ENCODE measurements at regions not wholly inside any gene's neighbourhood (a gene's known extent, or its start where the extent isn't known, plus 50 kb on each side); places are given as distances from the start of the nearest gene placed in this dataset.

DNA sequence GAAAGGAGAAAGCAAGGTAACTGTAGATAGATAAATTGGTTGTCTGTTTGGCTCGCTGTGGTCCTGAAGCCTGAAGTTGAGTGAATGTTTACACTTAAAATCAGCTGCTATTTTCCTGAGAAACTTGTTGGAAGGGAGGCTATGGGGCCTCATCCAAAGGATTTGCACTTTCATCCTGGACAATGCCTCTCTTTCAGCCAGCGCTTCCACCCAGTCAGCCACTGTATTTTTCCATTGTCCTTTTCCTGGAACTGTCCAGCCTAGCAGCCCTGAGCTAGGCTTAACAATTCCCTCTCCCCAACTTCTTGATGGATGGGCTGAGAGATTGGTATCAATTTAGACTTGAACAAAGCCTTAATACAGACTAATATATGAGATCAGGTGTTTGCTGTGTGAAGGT is 429.2 kb downstream of the DMAC1 start:
- no peaks in the 10 kb centered on the region for H3K9me3 ChIP-seq (ENCODE audit: insufficient read depth in 2 of 2, low read depth in 1 of 2, low read length in 1 of 2)
- no peak overlapping the region for H3K23ac ChIP-seq (ENCODE audit: insufficient read length)
- H2BK120ac ChIP-seq (replicated peaks; ENCODE audit: low read depth, low read length) = no peak overlapping the region
- H3K4me1 ChIP-seq (replicated peaks in 1 of 4; ENCODE audit: control insufficient read depth in 3 of 4, insufficient read depth in 4 of 4, low read length in 3 of 4) = no peaks in the 10 kb centered on the region
- DNase-seq (ENCODE audit: low read depth in 1 of 2, low spot score in 2 of 2) (no peak), FAIRE-seq (no peak)
- no peak overlapping the region for H3K18ac ChIP-seq (ENCODE audit: extremely low read depth, low read length)
- H2BK12ac ChIP-seq (ENCODE audit: low read depth, low read length) = no peak overlapping the region
- WGBS, 2 experiments (ENCODE audit: extremely low coverage in 1 of 2, insufficient coverage in 1 of 2, insufficient read length in 1 of 2, insufficient replicate concordance in 2 of 2, low coverage in 1 of 2, low lambda C conversion rate in 2 of 2, missing lambda C conversion rate in 1 of 2) = 93% methylated on average over 2 of the region's 2 CpGs; no CpG with 5 or more reads in 1 of the 2 experiments
- H3K4me3 ChIP-seq (ENCODE audit: extremely low read depth in 1 of 4, insufficient read depth in 2 of 4, low read depth in 3 of 4, low read length in 4 of 4) = no peak overlapping the region
- H3K4ac ChIP-seq (replicated peaks; ENCODE audit: insufficient read length, low read depth, low read length) = no peak overlapping the region
- TF ChIP-seq BRCA1 (IDR thresholded peaks at IDR 0.05; ENCODE audit: low read depth, low read length) = no peak
- TF ChIP-seq, protein P1, sequence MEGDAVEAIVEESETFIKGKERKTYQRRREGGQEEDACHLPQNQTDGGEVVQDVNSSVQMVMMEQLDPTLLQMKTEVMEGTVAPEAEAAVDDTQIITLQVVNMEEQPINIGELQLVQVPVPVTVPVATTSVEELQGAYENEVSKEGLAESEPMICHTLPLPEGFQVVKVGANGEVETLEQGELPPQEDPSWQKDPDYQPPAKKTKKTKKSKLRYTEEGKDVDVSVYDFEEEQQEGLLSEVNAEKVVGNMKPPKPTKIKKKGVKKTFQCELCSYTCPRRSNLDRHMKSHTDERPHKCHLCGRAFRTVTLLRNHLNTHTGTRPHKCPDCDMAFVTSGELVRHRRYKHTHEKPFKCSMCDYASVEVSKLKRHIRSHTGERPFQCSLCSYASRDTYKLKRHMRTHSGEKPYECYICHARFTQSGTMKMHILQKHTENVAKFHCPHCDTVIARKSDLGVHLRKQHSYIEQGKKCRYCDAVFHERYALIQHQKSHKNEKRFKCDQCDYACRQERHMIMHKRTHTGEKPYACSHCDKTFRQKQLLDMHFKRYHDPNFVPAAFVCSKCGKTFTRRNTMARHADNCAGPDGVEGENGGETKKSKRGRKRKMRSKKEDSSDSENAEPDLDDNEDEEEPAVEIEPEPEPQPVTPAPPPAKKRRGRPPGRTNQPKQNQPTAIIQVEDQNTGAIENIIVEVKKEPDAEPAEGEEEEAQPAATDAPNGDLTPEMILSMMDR (IDR thresholded peaks at IDR 0.05; ENCODE audit: control extremely low read depth in 1 of 3, insufficient read depth in 1 of 3, low read depth in 1 of 3, low read length in 3 of 3) = no peak
- TF ChIP-seq ZNF274 (IDR thresholded peaks at IDR 0.05; ENCODE audit: borderline replicate concordance, extremely low read depth, low read length) = no peak
- TF ChIP-seq NANOG (IDR thresholded peaks at IDR 0.05; ENCODE audit: insufficient read depth, low read depth, low read length, poor library complexity, severe bottlenecking) = no peak
- no peak for TF ChIP-seq SRF (IDR thresholded peaks at IDR 0.05; ENCODE audit: low read depth, low read length)
- 0 out of 2 replicates have a peak overlapping the region, but pooled peaks have one; percentile 41 for H2AFZ ChIP-seq (ENCODE audit: low read length)
- no peaks in the 10 kb centered on the region for H3K79me2 ChIP-seq (ENCODE audit: control insufficient read depth in 1 of 2, insufficient read depth in 2 of 2, low read length in 2 of 2)
- no peak overlapping the region for H3K4me2 ChIP-seq (ENCODE audit: insufficient read depth in 1 of 2, low read depth in 2 of 2, low read length in 2 of 2)
- no peak overlapping the region for H4K91ac ChIP-seq (replicated peaks; ENCODE audit: insufficient read length, low read length)
- no peaks in the 10 kb centered on the region for H3K36me3 ChIP-seq (ENCODE audit: control insufficient read depth in 2 of 4, insufficient read depth in 4 of 4, low read length in 3 of 4)
- no peaks in the 10 kb centered on the region for H3K79me1 ChIP-seq (ENCODE audit: low read depth, low read length)
- H3K27ac ChIP-seq (ENCODE audit: low read depth, low read length) = no peak overlapping the region
- H4K5ac ChIP-seq (ENCODE audit: insufficient read length, low read depth, low read length) = no peak overlapping the region
- H2AK5ac ChIP-seq (ENCODE audit: low read depth, low read length) = no peak overlapping the region
- ChIA-PET CTCF (ENCODE audit: partially characterized antibody) (interaction anchor here (3.4 kb wide), 1 partner anchor 10 kb away, joined by 24 read pairs; no protein-coding TSS in a partner anchor), POLR2A (ENCODE audit: partially characterized antibody) (no interaction called here)
- H4K8ac ChIP-seq (ENCODE audit: extremely low read depth, insufficient read depth, low read length) = no peak overlapping the region
- no peaks in the 10 kb centered on the region for H3K27me3 ChIP-seq (replicated peaks in 1 of 4; ENCODE audit: control insufficient read depth in 3 of 4, extremely low read depth in 1 of 4, insufficient read depth in 3 of 4, low read length in 3 of 4)
- H2BK5ac ChIP-seq (ENCODE audit: low read depth, low read length) = no peak overlapping the region
- H3K14ac ChIP-seq (ENCODE audit: insufficient read length) = no peak overlapping the region
- H2BK15ac ChIP-seq (ENCODE audit: low read length) = no peak overlapping the region
- H3K9ac ChIP-seq (replicated peaks in 1 of 4; ENCODE audit: extremely low read depth in 1 of 4, low read depth in 3 of 4, low read length in 3 of 4) = no peak overlapping the region
- no peaks in the 10 kb centered on the region for H3K23me2 ChIP-seq (ENCODE audit: low read depth, low read length)
- no peak overlapping the region for H2BK20ac ChIP-seq (ENCODE audit: low read length)
- H4K20me1 ChIP-seq (replicated peaks in 1 of 2; ENCODE audit: control insufficient read depth in 1 of 2, insufficient read depth in 2 of 2, low read length in 2 of 2) = no peaks in the 10 kb centered on the region
- H3K56ac ChIP-seq (replicated peaks; ENCODE audit: insufficient read length, low read depth, low read length) = no peak overlapping the region

Data from H1 (cell line).